MG63 (cell line): ENCODE measurements at regions not wholly inside any gene's neighbourhood (a gene's known extent, or its start where the extent isn't known, plus 50 kb on each side); places are given as distances from the start of the nearest gene placed in this dataset.

Experiments used
- DNase-seq: peaks from one replicate; pipeline ENCODE4 v3.0.0-alpha.2; 2020
- H3K27me3 ChIP-seq: fragments of 250-450 bp; sonication (Bioruptor Pico); 2 replicates; pipeline ENCODE4 v1.5.1; 2020; ENCODE audit warnings: mild to moderate bottlenecking, moderate library complexity
- H3K36me3 ChIP-seq: fragments of 250-450 bp; sonication (Bioruptor Pico); 2 replicates; pipeline ENCODE4 v1.5.1; 2020; ENCODE audit warnings: mild to moderate bottlenecking, moderate library complexity
- H3K4me3 ChIP-seq: fragments of 250-450 bp; sonication (Bioruptor Pico); 2 replicates; pipeline ENCODE4 v1.5.1; 2020; ENCODE audit warnings: mild to moderate bottlenecking, moderate library complexity
- H3K9me3 ChIP-seq: fragments of 250-450 bp; sonication (Bioruptor Pico); 2 replicates; pipeline ENCODE4 v1.5.1; 2020; ENCODE audit warnings: mild to moderate bottlenecking, moderate library complexity

GRCh38 chr1:209304166-209304565 is 279.3 kb upstream of the CAMK1G start:
- DNase-seq = no peak
- no peaks in the 10 kb centered on the region for H3K9me3 ChIP-seq
- H3K4me3 ChIP-seq = no peak overlapping the region
- H3K27me3 ChIP-seq = peaks cover 6% of the 10 kb centered on the region
- H3K36me3 ChIP-seq = no peaks in the 10 kb centered on the region

GRCh38 chr1:209305221-209305954 is 278.1 kb upstream of the CAMK1G start:
- Histone ChIP-seq H3K4me3 (no peak overlapping the region), H3K27me3 (peaks cover 4% of the 10 kb centered on the region), H3K36me3 (no peaks in the 10 kb centered on the region), H3K9me3 (no peaks in the 10 kb centered on the region)
- DNase-seq = no peak

- no peak overlapping the region for H3K4me3 ChIP-seq
- DNase-seq = no peak
- H3K9me3 ChIP-seq = no peaks in the 10 kb centered on the region
- H3K27me3 ChIP-seq = peaks cover 4% of the 10 kb centered on the region; the same call in 1 of the 2 replicates
- no peaks in the 10 kb centered on the region for H3K36me3 ChIP-seq
Observed at GRCh38 chr1:209307846-209308245, 275.7 kb upstream of the CAMK1G start.

GRCh38 chr1:209309198-209309597 is 274.3 kb upstream of the CAMK1G start:
- Histone ChIP-seq H3K4me3 (no peak overlapping the region), H3K27me3 (peaks cover 4% of the 10 kb centered on the region; the same call in 1 of the 2 replicates), H3K9me3 (no peaks in the 10 kb centered on the region), H3K36me3 (no peaks in the 10 kb centered on the region)
- DNase-seq = no peak

GRCh38 chr1:209311770-209312169 is 271.7 kb upstream of the CAMK1G start:
- H3K27me3 ChIP-seq = peaks cover 4% of the 10 kb centered on the region; the same call in 1 of the 2 replicates
- no peaks in the 10 kb centered on the region for H3K36me3 ChIP-seq
- H3K9me3 ChIP-seq = no peaks in the 10 kb centered on the region
- H3K4me3 ChIP-seq = no peak overlapping the region
- DNase-seq = no peak

- DNase-seq = no peak
- H3K36me3 ChIP-seq = no peaks in the 10 kb centered on the region
- no peak overlapping the region for H3K4me3 ChIP-seq
- H3K9me3 ChIP-seq = no peaks in the 10 kb centered on the region; the same call in 1 of the 2 replicates
- no peaks in the 10 kb centered on the region; the same call in 1 of the 2 replicates for H3K27me3 ChIP-seq
Observed at GRCh38 chr1:209316929-209317328, 266.6 kb upstream of the CAMK1G start.

GRCh38 chr1:209318181-209319056 is 265.1 kb upstream of the CAMK1G start:
- Histone ChIP-seq H3K36me3 (no peaks in the 10 kb centered on the region), H3K9me3 (peaks cover 2% of the 10 kb centered on the region; the same call in 1 of the 2 replicates), H3K27me3 (no peaks in the 10 kb centered on the region), H3K4me3 (no peak overlapping the region)
- no peak for DNase-seq

GRCh38 chr1:209319057-209319432 is 264.5 kb upstream of the CAMK1G start:
- no peaks in the 10 kb centered on the region for H3K27me3 ChIP-seq
- no peaks in the 10 kb centered on the region for H3K36me3 ChIP-seq
- no peak for DNase-seq
- no peak overlapping the region for H3K4me3 ChIP-seq
- H3K9me3 ChIP-seq = peaks cover 2% of the 10 kb centered on the region; the same call in 1 of the 2 replicates

GRCh38 chr1:209319549-209319948 is 264.0 kb upstream of the CAMK1G start:
- DNase-seq = no peak
- Histone ChIP-seq H3K9me3 (peaks cover 2% of the 10 kb centered on the region; the same call in 1 of the 2 replicates), H3K36me3 (no peaks in the 10 kb centered on the region), H3K4me3 (no peak overlapping the region), H3K27me3 (no peaks in the 10 kb centered on the region)

- Histone ChIP-seq H3K4me3 (no peak overlapping the region), H3K9me3 (peaks cover 2% of the 10 kb centered on the region; the same call in 1 of the 2 replicates), H3K36me3 (no peaks in the 10 kb centered on the region), H3K27me3 (no peaks in the 10 kb centered on the region)
- no peak for DNase-seq
Observed at GRCh38 chr1:209323743-209324142, 259.8 kb upstream of the CAMK1G start.

GRCh38 chr1:209324901-209325871 is 258.3 kb upstream of the CAMK1G start:
- DNase-seq = no peak
- no peak overlapping the region for H3K4me3 ChIP-seq
- peaks cover 2% of the 10 kb centered on the region; the same call in 1 of the 2 replicates for H3K9me3 ChIP-seq
- H3K27me3 ChIP-seq = no peaks in the 10 kb centered on the region
- no peaks in the 10 kb centered on the region for H3K36me3 ChIP-seq

GRCh38 chr1:209326076-209326475 is 257.4 kb upstream of the CAMK1G start:
- Histone ChIP-seq H3K9me3 (peaks cover 2% of the 10 kb centered on the region; the same call in 1 of the 2 replicates), H3K36me3 (no peaks in the 10 kb centered on the region), H3K27me3 (no peaks in the 10 kb centered on the region), H3K4me3 (no peak overlapping the region)
- no peak for DNase-seq

- no peak overlapping the region for H3K4me3 ChIP-seq
- peaks cover 2% of the 10 kb centered on the region; the same call in 1 of the 2 replicates for H3K9me3 ChIP-seq
- no peak for DNase-seq
- H3K27me3 ChIP-seq = no peaks in the 10 kb centered on the region
- H3K36me3 ChIP-seq = no peaks in the 10 kb centered on the region
Observed at GRCh38 chr1:209326831-209327230, 256.7 kb upstream of the CAMK1G start.

- H3K36me3 ChIP-seq = no peaks in the 10 kb centered on the region
- no peak for DNase-seq
- H3K4me3 ChIP-seq = no peak overlapping the region
- H3K27me3 ChIP-seq = no peaks in the 10 kb centered on the region
- no peaks in the 10 kb centered on the region for H3K9me3 ChIP-seq
Observed at GRCh38 chr1:209328196-209328595, 255.3 kb upstream of the CAMK1G start.

- no peak overlapping the region for H3K4me3 ChIP-seq
- H3K36me3 ChIP-seq = no peaks in the 10 kb centered on the region
- no peaks in the 10 kb centered on the region for H3K9me3 ChIP-seq
- H3K27me3 ChIP-seq = no peaks in the 10 kb centered on the region
- no peak for DNase-seq
Observed at GRCh38 chr1:209335178-209335577, 248.3 kb upstream of the CAMK1G start.

- Histone ChIP-seq H3K27me3 (no peaks in the 10 kb centered on the region), H3K9me3 (no peaks in the 10 kb centered on the region), H3K4me3 (no peak overlapping the region), H3K36me3 (no peaks in the 10 kb centered on the region)
- no peak for DNase-seq
Observed at GRCh38 chr1:209341146-209341545, 242.4 kb upstream of the CAMK1G start.
